IMR-90 (cell line): ENCODE measurements at regions not wholly inside any gene's neighbourhood (a gene's known extent, or its start where the extent isn't known, plus 50 kb on each side); places are given as distances from the start of the nearest gene placed in this dataset.

Experiments
- BHLHE40 ChIP-seq: fragments of 150-350 bp; IDR thresholded peaks from 2 replicates; pipeline ENCODE4 v1.6.1; 2016; ENCODE audit warnings: mild to moderate bottlenecking, low read depth, low read length
- CEBPB ChIP-seq: IDR thresholded peaks from 2 replicates; pipeline ENCODE4 v1.6.1; 2012; ENCODE audit warnings: low read depth, low read length, improper control_type of control experiment
- MAZ ChIP-seq: IDR thresholded peaks from 2 replicates; pipeline ENCODE4 v1.6.1; 2012; ENCODE audit warnings: low read depth, mild to moderate bottlenecking, low read length, improper control_type of control experiment, moderate library complexity, borderline replicate concordance
- MXI1 ChIP-seq: IDR thresholded peaks from 2 replicates; pipeline ENCODE4 v1.6.1; 2012; ENCODE audit warnings: low read depth, mild to moderate bottlenecking, low read length, moderate library complexity, borderline replicate concordance
- NFE2L2 ChIP-seq: fragments of 150-350 bp; IDR thresholded peaks from 2 replicates; pipeline ENCODE4 v1.6.1; 2016; ENCODE audit warnings: low read depth, mild to moderate bottlenecking, low read length
- POLR2A ChIP-seq: IDR thresholded peaks from 2 replicates; pipeline ENCODE4 v1.6.1; 2012; ENCODE audit warnings: mild to moderate bottlenecking, low read depth, low read length
- RAD21 ChIP-seq: IDR thresholded peaks from 2 replicates; pipeline ENCODE4 v1.6.1; 2012; ENCODE audit warnings: low read length, improper control_type of control experiment
- SMC3 ChIP-seq: fragments of 150-350 bp; IDR thresholded peaks from 2 replicates; pipeline ENCODE4 v1.6.1; 2016; ENCODE audit warnings: low read depth, mild to moderate bottlenecking, antibody characterized with exemption, low read length, moderate library complexity
- TF ChIP-seq, protein P1 (sequence below): conservative IDR thresholded peaks from 2 replicates; pipeline ENCODE4 v1.5.1; 2012; ENCODE audit warnings: mild to moderate bottlenecking, low read depth, low read length, improper control_type of control experiment

GRCh38 chr4:14934704-14935390 is 67.4 kb upstream of the CPEB2 start:
- no peak for TF ChIP-seq MAZ
- no peak for TF ChIP-seq RAD21
- TF ChIP-seq, protein P1, sequence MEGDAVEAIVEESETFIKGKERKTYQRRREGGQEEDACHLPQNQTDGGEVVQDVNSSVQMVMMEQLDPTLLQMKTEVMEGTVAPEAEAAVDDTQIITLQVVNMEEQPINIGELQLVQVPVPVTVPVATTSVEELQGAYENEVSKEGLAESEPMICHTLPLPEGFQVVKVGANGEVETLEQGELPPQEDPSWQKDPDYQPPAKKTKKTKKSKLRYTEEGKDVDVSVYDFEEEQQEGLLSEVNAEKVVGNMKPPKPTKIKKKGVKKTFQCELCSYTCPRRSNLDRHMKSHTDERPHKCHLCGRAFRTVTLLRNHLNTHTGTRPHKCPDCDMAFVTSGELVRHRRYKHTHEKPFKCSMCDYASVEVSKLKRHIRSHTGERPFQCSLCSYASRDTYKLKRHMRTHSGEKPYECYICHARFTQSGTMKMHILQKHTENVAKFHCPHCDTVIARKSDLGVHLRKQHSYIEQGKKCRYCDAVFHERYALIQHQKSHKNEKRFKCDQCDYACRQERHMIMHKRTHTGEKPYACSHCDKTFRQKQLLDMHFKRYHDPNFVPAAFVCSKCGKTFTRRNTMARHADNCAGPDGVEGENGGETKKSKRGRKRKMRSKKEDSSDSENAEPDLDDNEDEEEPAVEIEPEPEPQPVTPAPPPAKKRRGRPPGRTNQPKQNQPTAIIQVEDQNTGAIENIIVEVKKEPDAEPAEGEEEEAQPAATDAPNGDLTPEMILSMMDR: no peak
- TF ChIP-seq CEBPB: no peak
- no peak for TF ChIP-seq BHLHE40
- TF ChIP-seq POLR2A: no peak
- TF ChIP-seq NFE2L2: no peak
- TF ChIP-seq SMC3: no peak
- TF ChIP-seq MXI1: no peak
